Gastrocnemius medialis (tissue), 4 donors: ENCODE measurements at regions not wholly inside any gene's neighbourhood (a gene's known extent, or its start where the extent isn't known, plus 50 kb on each side); places are given as distances from the start of the nearest gene placed in this dataset.

Experiments used
- ATAC-seq, 2 donors: fragments of 150-250 bp; one replicate each; pipeline ENCODE4 v1.9.1; 2016
- DNase-seq, 2 donors: peaks; one replicate each; pipeline ENCODE4 v3.0.0-alpha.2; 2019
- H3K27ac ChIP-seq, 4 donors: fragments of 200-600 bp; sonication (generic); 1 replicate in 1 of 4; 2 replicates in 3 of 4; pipeline ENCODE4 v1.5.1; 2016 to 2018; ENCODE audit warnings: mild to moderate bottlenecking in 2 of 4, moderate library complexity in 1 of 4
- H3K27me3 ChIP-seq, 3 donors: fragments of 200-600 bp; sonication (generic) in 2 of 3; 1 replicate in 1 of 3; 2 replicates in 2 of 3; pipeline versions ENCODE4 v1.5.1 to v1.6.0; 2016 to 2019; ENCODE audit warnings: mild to moderate bottlenecking in 1 of 3, moderate library complexity in 1 of 3
- H3K36me3 ChIP-seq, 2 donors: fragments of 200-600 bp; sonication (generic) in 1 of 2; one replicate each; pipeline ENCODE4 v1.5.1; 2017 to 2018
- H3K4me1 ChIP-seq, 2 donors: fragments of 200-600 bp; sonication (generic) in 1 of 2; one replicate each; pipeline ENCODE4 v1.5.1; 2016 to 2017; ENCODE audit warnings: mild to moderate bottlenecking in 2 of 2
- H3K4me3 ChIP-seq, 4 donors: fragments of 200-600 bp; sonication (generic) in 3 of 4; 1 replicate in 1 of 4; 2 replicates in 3 of 4; pipeline ENCODE4 v1.5.1; 2016 to 2019; ENCODE audit warnings: mild to moderate bottlenecking in 2 of 4
- H3K9me3 ChIP-seq, 3 donors: fragments of 200-600 bp; sonication (generic) in 2 of 3; 1 replicate in 1 of 3; 2 replicates in 2 of 3; pipeline ENCODE4 v1.5.1; 2016 to 2019
- CTCF ChIP-seq, 5 experiments: fragments of 450-650 bp in 3 of 5; fragments of 200-600 bp in 2 of 5; sonication (generic) in 2 of 5; IDR thresholded peaks in 4 of 5; conservative IDR thresholded peaks in 1 of 5; 1 replicate in 4 of 5; 2 replicates in 1 of 5; pipeline ENCODE4 v1.5.1; 2016 to 2019; ENCODE audit warnings: antibody characterized with exemption in 5 of 5, mild to moderate bottlenecking in 3 of 5, moderate library complexity in 3 of 5
- POLR2A ChIP-seq, 2 donors: fragments of 450-650 bp; IDR thresholded peaks; one replicate each; pipeline ENCODE4 v1.6.1; 2017; ENCODE audit warnings: antibody characterized with exemption in 2 of 2, mild to moderate bottlenecking in 2 of 2, moderate library complexity in 2 of 2
- in situ Hi-C, 4 donors: fragments of 200-750 bp; cut with MboI; loops; one replicate each; pipeline versions ENCODE4 v1.15.0 to v1.8.0; 2017; ENCODE audit warnings: low sequenced_read_pairs in 4 of 4
- intact Hi-C: fragments of 100-400 bp; cut with DNase I; formaldehyde crosslinking; loops from one replicate; pipeline ENCODE4 v1.15.1; 2023; ENCODE audit warnings: low total_unique reads

GRCh38 chr7:81075150-81075549, 156.3 kb upstream of the SEMA3C start:
- ATAC-seq: no peak
- in situ Hi-C loops: no loop called here
- H3K9me3 ChIP-seq: no peaks in the 10 kb centered on the region

GRCh38 chr7:81074406-81074805, 155.6 kb upstream of the SEMA3C start:
- no peaks in the 10 kb centered on the region for H3K9me3 ChIP-seq
- DNase-seq: no peak
- intact Hi-C loops (no loop called here), in situ Hi-C loops (no loop called here)
- no peak overlapping the region for H3K4me3 ChIP-seq
- ATAC-seq: no peak
- no peaks in the 10 kb centered on the region for H3K4me1 ChIP-seq
- H3K27ac ChIP-seq: no peak overlapping the region
- no peaks in the 10 kb centered on the region for H3K36me3 ChIP-seq
- H3K27me3 ChIP-seq: no peaks in the 10 kb centered on the region
- TF ChIP-seq POLR2A (IDR thresholded peaks at IDR 0.05) (no peak), CTCF (IDR thresholded peaks at IDR 0.05 in 4 of 5, conservative IDR thresholded peaks at IDR 0.05 in 1 of 5) (no peak)

More at GRCh38 chr7:81075150-81075549, 156.3 kb upstream of the SEMA3C start:
- DNase-seq: no peak
- TF ChIP-seq POLR2A (IDR thresholded peaks at IDR 0.05) (no peak), CTCF (IDR thresholded peaks at IDR 0.05 in 4 of 5, conservative IDR thresholded peaks at IDR 0.05 in 1 of 5) (no peak)
- no peaks in the 10 kb centered on the region for H3K27me3 ChIP-seq
- intact Hi-C loops: no loop called here
- no peaks in the 10 kb centered on the region for H3K36me3 ChIP-seq
- no peak overlapping the region for H3K27ac ChIP-seq
- H3K4me1 ChIP-seq: no peaks in the 10 kb centered on the region
- no peak overlapping the region for H3K4me3 ChIP-seq

- TF ChIP-seq POLR2A (IDR thresholded peaks at IDR 0.05) (no peak), CTCF (IDR thresholded peaks at IDR 0.05 in 4 of 5, conservative IDR thresholded peaks at IDR 0.05 in 1 of 5) (no peak)
- Histone ChIP-seq H3K4me1 (no peaks in the 10 kb centered on the region), H3K4me3 (no peak overlapping the region), H3K9me3 (no peaks in the 10 kb centered on the region), H3K27ac (no peak overlapping the region), H3K27me3 (no peaks in the 10 kb centered on the region), H3K36me3 (no peaks in the 10 kb centered on the region)
- in situ Hi-C loops (no loop called here), intact Hi-C loops (no loop called here)
- ATAC-seq: no peak
- DNase-seq: no peak
Observed at GRCh38 chr7:81073931-81074251, 155.0 kb upstream of the SEMA3C start.

- intact Hi-C loops: no loop called here
Observed at GRCh38 chr7:81070956-81071355, 152.1 kb upstream of the SEMA3C start.

More at GRCh38 chr7:81070956-81071355, 152.1 kb upstream of the SEMA3C start:
- Histone ChIP-seq H3K27ac (no peak overlapping the region), H3K9me3 (no peaks in the 10 kb centered on the region), H3K27me3 (no peaks in the 10 kb centered on the region), H3K4me1 (no peaks in the 10 kb centered on the region), H3K4me3 (no peak overlapping the region), H3K36me3 (no peaks in the 10 kb centered on the region)
- in situ Hi-C loops: no loop called here
- ATAC-seq: no peak
- no peak for TF ChIP-seq CTCF (IDR thresholded peaks at IDR 0.05 in 4 of 5, conservative IDR thresholded peaks at IDR 0.05 in 1 of 5)
- TF ChIP-seq POLR2A (IDR thresholded peaks at IDR 0.05): no peak
- no peak for DNase-seq
